ENCODE measurements at regions not wholly inside any gene's neighbourhood (a gene's known extent, or its start where the extent isn't known, plus 50 kb on each side); places are given as distances from the start of the nearest gene placed in this dataset.
"Not testable (repeated sequence)": the region's sequence is repeated elsewhere in the genome, so short reads cannot be mapped to it uniquely, and the experiment has no call there.

DNA sequence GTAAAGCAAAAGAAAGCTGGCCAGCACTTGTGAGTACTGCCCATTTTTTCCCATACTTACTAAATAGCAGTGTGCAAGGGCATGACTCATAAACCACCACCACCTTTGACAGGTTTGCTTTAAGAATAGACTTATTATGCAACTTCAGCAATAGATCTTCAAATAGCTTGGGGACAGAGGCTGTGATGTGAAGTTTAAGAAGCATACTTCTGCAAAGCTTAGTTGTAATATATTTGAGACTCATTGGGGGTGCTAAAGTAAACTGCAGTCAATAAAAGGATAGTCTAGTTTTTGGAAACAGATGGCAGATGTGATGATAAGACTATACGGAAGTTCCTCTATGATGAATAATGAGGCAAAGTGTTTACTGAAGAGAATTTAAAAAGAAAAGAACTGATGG, 210.0 kb downstream of the PLA2G4A start:
- in situ Hi-C loops (cut with HindIII; ENCODE audit: low sequenced_read_pairs) = no loop called here
- peak; percentile 50 for DNase-seq (ENCODE audit: low read depth, low spot score)

DNA sequence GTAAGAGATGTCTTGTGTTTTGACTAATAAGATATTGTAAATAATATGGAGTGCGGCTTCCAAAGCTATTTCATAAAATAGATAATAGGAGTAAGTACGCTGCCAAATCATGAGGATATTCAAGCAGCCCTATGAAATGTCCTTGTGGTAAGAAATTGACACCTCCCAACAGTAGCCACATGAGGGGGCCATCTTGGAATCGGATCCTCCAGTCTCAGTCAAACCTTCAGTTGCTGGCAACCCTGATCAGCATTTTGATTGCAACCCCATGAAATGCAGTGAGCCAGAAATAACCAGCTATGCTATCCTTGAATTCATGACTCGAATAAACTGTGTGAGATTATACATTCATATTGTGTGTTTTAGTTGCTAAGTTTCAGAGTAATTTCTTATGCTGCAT, 212.4 kb downstream of the PLA2G4A start:
- TF ChIP-seq, protein P1, sequence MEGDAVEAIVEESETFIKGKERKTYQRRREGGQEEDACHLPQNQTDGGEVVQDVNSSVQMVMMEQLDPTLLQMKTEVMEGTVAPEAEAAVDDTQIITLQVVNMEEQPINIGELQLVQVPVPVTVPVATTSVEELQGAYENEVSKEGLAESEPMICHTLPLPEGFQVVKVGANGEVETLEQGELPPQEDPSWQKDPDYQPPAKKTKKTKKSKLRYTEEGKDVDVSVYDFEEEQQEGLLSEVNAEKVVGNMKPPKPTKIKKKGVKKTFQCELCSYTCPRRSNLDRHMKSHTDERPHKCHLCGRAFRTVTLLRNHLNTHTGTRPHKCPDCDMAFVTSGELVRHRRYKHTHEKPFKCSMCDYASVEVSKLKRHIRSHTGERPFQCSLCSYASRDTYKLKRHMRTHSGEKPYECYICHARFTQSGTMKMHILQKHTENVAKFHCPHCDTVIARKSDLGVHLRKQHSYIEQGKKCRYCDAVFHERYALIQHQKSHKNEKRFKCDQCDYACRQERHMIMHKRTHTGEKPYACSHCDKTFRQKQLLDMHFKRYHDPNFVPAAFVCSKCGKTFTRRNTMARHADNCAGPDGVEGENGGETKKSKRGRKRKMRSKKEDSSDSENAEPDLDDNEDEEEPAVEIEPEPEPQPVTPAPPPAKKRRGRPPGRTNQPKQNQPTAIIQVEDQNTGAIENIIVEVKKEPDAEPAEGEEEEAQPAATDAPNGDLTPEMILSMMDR (IDR thresholded peaks at IDR 0.05; ENCODE audit: low read depth, low read length) = no peak
- no peak overlapping the region for H3K4me3 ChIP-seq (ENCODE audit: low read depth, low read length)
- DNase-seq (ENCODE audit: low read depth, low spot score) = no peak
- in situ Hi-C loops (cut with HindIII; ENCODE audit: low sequenced_read_pairs) = no loop called here

More for the DNA sequence above, 210.0 kb downstream of the PLA2G4A start:
- no peak overlapping the region for H3K4me3 ChIP-seq (ENCODE audit: low read depth, low read length)
- TF ChIP-seq, protein P1 (IDR thresholded peaks at IDR 0.05; ENCODE audit: low read depth, low read length) = no peak

DNA sequence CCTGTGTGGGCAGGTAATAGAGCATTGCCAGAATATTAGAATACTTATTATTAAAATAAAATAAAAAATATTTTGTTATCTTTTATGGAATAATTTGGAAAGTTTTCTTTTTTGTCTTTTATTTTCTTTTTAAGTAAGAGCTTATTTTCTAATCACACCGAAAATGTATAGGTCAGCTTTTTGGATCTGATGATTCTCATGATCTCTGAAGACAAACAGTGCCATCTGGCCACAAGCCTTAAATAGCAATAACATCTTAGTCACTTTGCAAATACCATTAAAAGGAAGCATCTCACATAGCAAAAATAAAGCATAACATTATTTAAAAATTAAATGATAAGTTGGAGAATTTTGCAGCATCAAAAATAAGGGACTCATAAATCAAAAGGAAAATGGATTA, 213.8 kb downstream of the PLA2G4A start:
- TF ChIP-seq, protein P1 (IDR thresholded peaks at IDR 0.05; ENCODE audit: low read depth, low read length) = no peak
- H3K4me3 ChIP-seq (ENCODE audit: low read depth, low read length) = no peak overlapping the region
- in situ Hi-C loops (cut with HindIII; ENCODE audit: low sequenced_read_pairs) = no loop called here
- DNase-seq (ENCODE audit: low read depth, low spot score) = no peak

DNA sequence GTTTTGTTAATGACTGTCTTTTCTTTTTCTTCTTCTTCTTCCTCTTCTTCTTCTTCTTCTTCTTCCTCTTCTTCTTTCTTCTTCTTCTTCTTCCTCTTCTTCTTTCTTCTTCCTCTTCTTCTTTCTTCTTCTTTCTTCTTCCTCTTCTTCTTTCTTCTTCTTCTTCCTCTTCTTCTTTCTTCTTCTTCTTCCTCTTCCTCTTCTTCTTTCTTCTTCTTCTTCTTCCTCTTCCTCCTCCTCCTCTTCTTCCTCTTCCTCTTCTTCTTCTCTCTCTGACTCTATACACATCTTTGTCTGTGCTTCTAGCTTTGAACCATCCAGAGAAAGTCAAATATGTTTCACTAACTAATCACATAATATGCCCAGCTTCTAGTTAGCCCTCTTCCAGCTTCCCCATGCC, 214.7 kb downstream of the PLA2G4A start:
- not testable (repeated sequence) for DNase-seq (ENCODE audit: low read depth, low spot score); H3K4me3 ChIP-seq (ENCODE audit: low read depth, low read length)

DNA sequence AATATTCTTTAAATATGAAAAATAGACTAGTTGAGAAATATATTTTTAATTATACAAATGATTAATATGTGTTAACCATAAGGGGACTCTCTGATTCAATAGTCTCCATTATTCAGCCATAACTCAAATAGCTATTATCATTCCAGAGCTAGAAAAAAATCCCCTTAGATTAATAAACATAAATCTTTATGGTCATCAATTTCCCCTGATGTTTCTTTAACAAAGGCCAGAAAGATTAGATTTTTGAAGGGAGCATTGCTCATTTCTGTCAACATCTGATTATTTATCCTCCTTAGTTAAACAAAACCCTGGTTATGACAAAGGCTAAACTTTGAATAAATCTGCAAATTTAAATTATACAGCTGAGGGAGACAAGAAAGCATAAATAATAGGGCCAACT, 215.7 kb downstream of the PLA2G4A start:
- DNase-seq (ENCODE audit: low read depth, low spot score) = no peak
- in situ Hi-C loops (cut with HindIII; ENCODE audit: low sequenced_read_pairs) = no loop called here
- H3K4me3 ChIP-seq (ENCODE audit: low read depth, low read length) = no peak overlapping the region
- TF ChIP-seq, protein P1 (IDR thresholded peaks at IDR 0.05; ENCODE audit: low read depth, low read length) = no peak

More for the DNA sequence above, 214.7 kb downstream of the PLA2G4A start:
- in situ Hi-C loops (cut with HindIII; ENCODE audit: low sequenced_read_pairs) = not testable (repeated sequence)

DNA sequence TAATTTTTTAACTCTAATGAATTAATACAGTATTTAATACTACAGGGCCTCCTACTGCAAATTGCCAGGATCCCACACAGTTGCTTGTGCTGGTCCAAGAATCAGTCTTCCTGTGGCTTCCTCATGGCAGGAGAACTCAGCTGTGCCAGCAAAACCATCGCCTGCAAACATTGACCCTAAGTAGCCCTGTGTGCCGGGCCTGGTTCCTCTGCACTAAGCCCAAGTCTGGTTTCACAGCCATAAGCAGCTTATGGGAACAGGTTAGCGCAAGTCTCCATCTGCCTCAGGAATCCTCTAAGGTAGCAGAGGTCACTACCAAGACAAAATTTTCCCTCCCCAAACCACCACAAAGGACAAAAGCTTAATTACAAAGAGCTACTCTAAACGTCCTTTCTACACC, 216.6 kb downstream of the PLA2G4A start:
- TF ChIP-seq, protein P1 (IDR thresholded peaks at IDR 0.05; ENCODE audit: low read depth, low read length) = no peak
- in situ Hi-C loops (cut with HindIII; ENCODE audit: low sequenced_read_pairs) = no loop called here
- no peak for DNase-seq (ENCODE audit: low read depth, low spot score)
- H3K4me3 ChIP-seq (ENCODE audit: low read depth, low read length) = no peak overlapping the region

DNA sequence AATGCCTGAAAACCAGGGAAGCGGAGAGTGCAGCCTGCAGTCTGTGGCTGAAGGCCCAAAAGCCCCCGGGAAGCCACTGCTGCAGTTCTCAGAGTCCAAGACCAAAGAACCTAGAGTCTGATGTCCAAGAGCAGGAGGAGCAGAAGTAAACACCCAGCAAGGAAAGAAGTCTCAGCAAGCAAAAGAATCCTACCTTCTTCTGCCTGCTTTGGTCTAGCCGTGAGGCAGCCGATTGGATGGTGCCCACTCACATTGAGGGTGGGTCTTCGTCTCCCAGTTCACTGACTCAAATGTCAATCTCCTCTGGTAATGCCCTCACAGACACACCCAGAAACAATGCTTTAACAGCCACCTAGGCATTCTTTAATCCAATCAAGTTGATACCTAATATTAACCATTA, 217.5 kb downstream of the PLA2G4A start:
- in situ Hi-C loops (cut with HindIII; ENCODE audit: low sequenced_read_pairs) = no loop called here
- TF ChIP-seq, protein P1 (IDR thresholded peaks at IDR 0.05; ENCODE audit: low read depth, low read length) = no peak
- DNase-seq (ENCODE audit: low read depth, low spot score) = no peak
- H3K4me3 ChIP-seq (ENCODE audit: low read depth, low read length) = no peak overlapping the region

Data from astrocyte of the spinal cord (primary cell).